Astrocyte (in vitro differentiated cells and primary cell): ENCODE measurements at regions not wholly inside any gene's neighbourhood (a gene's known extent, or its start where the extent isn't known, plus 50 kb on each side); places are given as distances from the start of the nearest gene placed in this dataset.

ENCODE experiments used
- DNase-seq: peaks from one replicate; pipeline ENCODE4 v3.0.0-alpha.2; 2010; ENCODE audit warnings: low read depth
- FAIRE-seq: peaks from 2 replicates; lab custom pipeline; 2011; peaks lifted over from hg19 to GRCh38; lab: Jason Lieb, UNC
- H2AFZ ChIP-seq: 2 replicates; pipeline ENCODE4 v1.6.0; 2012; ENCODE audit warnings: low read depth, low read length, inconsistent platforms
- H3K27ac ChIP-seq: 2 replicates; pipeline ENCODE4 v1.5.1; 2011; ENCODE audit warnings: low read depth, low read length, inconsistent platforms
- H3K27me3 ChIP-seq: 2 replicates; pipeline ENCODE4 v1.6.0; 2011; ENCODE audit warnings: low read length, inconsistent platforms; ENCODE audit not compliant: insufficient read depth
- H3K36me3 ChIP-seq: 2 replicates; pipeline ENCODE4 v1.5.1; 2011; ENCODE audit warnings: low read length, inconsistent platforms; ENCODE audit not compliant: insufficient read depth
- H3K4me1 ChIP-seq: 2 replicates; pipeline ENCODE4 v1.5.1; 2011; ENCODE audit warnings: low read length, inconsistent platforms; ENCODE audit not compliant: insufficient read depth
- H3K4me2 ChIP-seq: 2 replicates; pipeline ENCODE4 v1.6.0; 2012; ENCODE audit warnings: low read length, inconsistent platforms
- H3K4me3 ChIP-seq: 2 replicates; pipeline ENCODE4 v1.5.1; 2011; ENCODE audit warnings: low read depth, mild to moderate bottlenecking, low read length, inconsistent platforms; ENCODE audit not compliant: insufficient read depth
- H3K79me2 ChIP-seq: 2 replicates; pipeline ENCODE4 v1.6.0; 2012; ENCODE audit warnings: mild to moderate bottlenecking, low read length, inconsistent platforms; ENCODE audit not compliant: insufficient read depth
- H3K9ac ChIP-seq: 2 replicates; pipeline ENCODE4 v1.6.0; 2012; ENCODE audit warnings: mild to moderate bottlenecking, low read length, inconsistent platforms
- H3K9me3 ChIP-seq: 2 replicates; pipeline ENCODE4 v1.5.1; 2012; ENCODE audit warnings: low read depth, mild to moderate bottlenecking, low read length, inconsistent platforms; ENCODE audit not compliant: insufficient read depth
- H4K20me1 ChIP-seq: 2 replicates; pipeline ENCODE4 v1.6.0; 2012; ENCODE audit warnings: low read length, inconsistent platforms; ENCODE audit not compliant: insufficient read depth
- H3K27ac Mint-ChIP-seq: one replicate; pipeline ENCODE4 v1.8.0; 2021; ENCODE audit warnings: mild to moderate bottlenecking, mixed read lengths; ENCODE audit not compliant: unreplicated experiment
- H3K27me3 Mint-ChIP-seq: one replicate; pipeline ENCODE4 v1.8.0; 2021; ENCODE audit warnings: low read depth, mixed read lengths; ENCODE audit not compliant: unreplicated experiment
- H3K36me3 Mint-ChIP-seq: one replicate; pipeline ENCODE4 v1.8.0; 2021; ENCODE audit warnings: low read depth, mixed read lengths; ENCODE audit not compliant: unreplicated experiment
- H3K4me1 Mint-ChIP-seq: one replicate; pipeline ENCODE4 v1.8.0; 2021; ENCODE audit warnings: low read depth, mixed read lengths; ENCODE audit not compliant: unreplicated experiment
- H3K4me3 Mint-ChIP-seq: one replicate; pipeline ENCODE4 v1.8.0; 2021; ENCODE audit warnings: mild to moderate bottlenecking, moderate library complexity, mixed read lengths; ENCODE audit not compliant: unreplicated experiment
- H3K9me3 Mint-ChIP-seq: one replicate; pipeline ENCODE4 v1.8.0; 2021; ENCODE audit warnings: mild to moderate bottlenecking, mixed read lengths; ENCODE audit not compliant: unreplicated experiment
- EZH2 ChIP-seq: IDR thresholded peaks from 2 replicates; pipeline ENCODE4 v1.6.1; 2012; ENCODE audit warnings: mild to moderate bottlenecking, low read length, inconsistent platforms; ENCODE audit not compliant: insufficient read depth
- TF ChIP-seq, protein P1 (sequence below): IDR thresholded peaks from 2 replicates; pipeline ENCODE4 v1.5.1; 2011; ENCODE audit warnings: low read depth, mild to moderate bottlenecking, inconsistent platforms, low read length, moderate library complexity; ENCODE audit not compliant: insufficient read depth

DNA sequence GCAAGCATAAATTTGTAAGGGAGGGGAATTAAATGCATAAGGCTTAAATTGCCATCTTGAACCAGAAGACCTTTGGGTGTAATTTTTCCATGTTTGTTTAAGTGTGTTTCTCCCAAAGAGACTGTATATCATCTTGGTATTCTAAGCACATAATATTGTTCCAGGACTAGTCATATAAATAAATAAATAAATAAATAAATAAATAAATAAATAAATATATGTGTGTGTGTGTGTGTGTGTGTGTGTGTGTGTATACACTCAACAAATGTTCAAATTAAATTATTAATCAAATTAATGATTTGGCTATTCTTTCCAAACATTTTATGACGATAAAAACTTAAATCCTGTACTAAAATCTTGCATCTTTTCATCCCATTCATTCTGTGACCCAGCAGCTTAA is 867.8 kb upstream of the KLHL29 start:
- H3K36me3 Mint-ChIP-seq = no peaks in the 10 kb centered on the region
- Histone ChIP-seq H3K36me3 (no peaks in the 10 kb centered on the region), H3K27me3 (no peaks in the 10 kb centered on the region), H3K9ac (no peak overlapping the region), H2AFZ (no peak overlapping the region), H3K79me2 (no peaks in the 10 kb centered on the region), H3K4me2 (no peak overlapping the region), H3K9me3 (no peaks in the 10 kb centered on the region), H4K20me1 (no peaks in the 10 kb centered on the region), H3K4me1 (no peaks in the 10 kb centered on the region), H3K4me3 (no peak overlapping the region), H3K27ac (no peak overlapping the region)
- H3K27me3 Mint-ChIP-seq = no peaks in the 10 kb centered on the region
- no peak for TF ChIP-seq EZH2
- TF ChIP-seq, protein P1, sequence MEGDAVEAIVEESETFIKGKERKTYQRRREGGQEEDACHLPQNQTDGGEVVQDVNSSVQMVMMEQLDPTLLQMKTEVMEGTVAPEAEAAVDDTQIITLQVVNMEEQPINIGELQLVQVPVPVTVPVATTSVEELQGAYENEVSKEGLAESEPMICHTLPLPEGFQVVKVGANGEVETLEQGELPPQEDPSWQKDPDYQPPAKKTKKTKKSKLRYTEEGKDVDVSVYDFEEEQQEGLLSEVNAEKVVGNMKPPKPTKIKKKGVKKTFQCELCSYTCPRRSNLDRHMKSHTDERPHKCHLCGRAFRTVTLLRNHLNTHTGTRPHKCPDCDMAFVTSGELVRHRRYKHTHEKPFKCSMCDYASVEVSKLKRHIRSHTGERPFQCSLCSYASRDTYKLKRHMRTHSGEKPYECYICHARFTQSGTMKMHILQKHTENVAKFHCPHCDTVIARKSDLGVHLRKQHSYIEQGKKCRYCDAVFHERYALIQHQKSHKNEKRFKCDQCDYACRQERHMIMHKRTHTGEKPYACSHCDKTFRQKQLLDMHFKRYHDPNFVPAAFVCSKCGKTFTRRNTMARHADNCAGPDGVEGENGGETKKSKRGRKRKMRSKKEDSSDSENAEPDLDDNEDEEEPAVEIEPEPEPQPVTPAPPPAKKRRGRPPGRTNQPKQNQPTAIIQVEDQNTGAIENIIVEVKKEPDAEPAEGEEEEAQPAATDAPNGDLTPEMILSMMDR = no peak
- H3K4me1 Mint-ChIP-seq = peaks cover 9% of the 10 kb centered on the region
- no peak for FAIRE-seq
- no peak overlapping the region for H3K4me3 Mint-ChIP-seq
- no peaks in the 10 kb centered on the region for H3K9me3 Mint-ChIP-seq
- no peak for DNase-seq
- no peak overlapping the region for H3K27ac Mint-ChIP-seq

DNA sequence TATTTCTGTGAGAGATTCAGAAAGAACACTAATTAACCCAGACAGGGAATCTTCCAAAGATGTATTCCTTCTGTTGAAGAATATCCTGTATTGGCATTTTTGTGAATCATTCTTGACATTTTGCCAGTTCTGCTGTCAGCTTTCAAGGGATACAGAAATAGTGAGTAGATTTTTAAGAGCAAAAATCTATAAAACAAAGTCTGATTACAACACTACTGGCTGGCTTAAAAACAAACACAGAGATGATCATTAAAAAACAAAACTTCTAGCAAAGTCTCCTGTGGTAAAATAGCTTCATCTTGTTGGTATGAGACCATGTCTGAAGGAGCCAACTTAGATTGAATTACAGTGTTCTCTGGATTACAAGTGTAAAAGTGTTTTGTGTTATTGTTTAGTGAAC is 866.3 kb upstream of the KLHL29 start:
- H3K36me3 ChIP-seq = no peaks in the 10 kb centered on the region
- H3K4me1 ChIP-seq = no peaks in the 10 kb centered on the region
- H3K27ac ChIP-seq = no peak overlapping the region
- H3K36me3 Mint-ChIP-seq = no peaks in the 10 kb centered on the region
- H3K4me1 Mint-ChIP-seq = peaks cover 9% of the 10 kb centered on the region
- H3K27me3 ChIP-seq = no peaks in the 10 kb centered on the region
- no peaks in the 10 kb centered on the region for H3K9me3 ChIP-seq
- no peaks in the 10 kb centered on the region for H3K27me3 Mint-ChIP-seq
- no peak overlapping the region for H2AFZ ChIP-seq
- no peak overlapping the region for H3K4me3 Mint-ChIP-seq
- FAIRE-seq (no peak), DNase-seq (no peak)
- no peak for TF ChIP-seq EZH2
- TF ChIP-seq, protein P1 = no peak
- H3K4me3 ChIP-seq = no peak overlapping the region
- no peak overlapping the region for H3K9ac ChIP-seq
- H3K79me2 ChIP-seq = no peaks in the 10 kb centered on the region
- no peaks in the 10 kb centered on the region for H3K9me3 Mint-ChIP-seq
- H3K27ac Mint-ChIP-seq = no peak overlapping the region
- H4K20me1 ChIP-seq = no peaks in the 10 kb centered on the region
- no peak overlapping the region for H3K4me2 ChIP-seq

DNA sequence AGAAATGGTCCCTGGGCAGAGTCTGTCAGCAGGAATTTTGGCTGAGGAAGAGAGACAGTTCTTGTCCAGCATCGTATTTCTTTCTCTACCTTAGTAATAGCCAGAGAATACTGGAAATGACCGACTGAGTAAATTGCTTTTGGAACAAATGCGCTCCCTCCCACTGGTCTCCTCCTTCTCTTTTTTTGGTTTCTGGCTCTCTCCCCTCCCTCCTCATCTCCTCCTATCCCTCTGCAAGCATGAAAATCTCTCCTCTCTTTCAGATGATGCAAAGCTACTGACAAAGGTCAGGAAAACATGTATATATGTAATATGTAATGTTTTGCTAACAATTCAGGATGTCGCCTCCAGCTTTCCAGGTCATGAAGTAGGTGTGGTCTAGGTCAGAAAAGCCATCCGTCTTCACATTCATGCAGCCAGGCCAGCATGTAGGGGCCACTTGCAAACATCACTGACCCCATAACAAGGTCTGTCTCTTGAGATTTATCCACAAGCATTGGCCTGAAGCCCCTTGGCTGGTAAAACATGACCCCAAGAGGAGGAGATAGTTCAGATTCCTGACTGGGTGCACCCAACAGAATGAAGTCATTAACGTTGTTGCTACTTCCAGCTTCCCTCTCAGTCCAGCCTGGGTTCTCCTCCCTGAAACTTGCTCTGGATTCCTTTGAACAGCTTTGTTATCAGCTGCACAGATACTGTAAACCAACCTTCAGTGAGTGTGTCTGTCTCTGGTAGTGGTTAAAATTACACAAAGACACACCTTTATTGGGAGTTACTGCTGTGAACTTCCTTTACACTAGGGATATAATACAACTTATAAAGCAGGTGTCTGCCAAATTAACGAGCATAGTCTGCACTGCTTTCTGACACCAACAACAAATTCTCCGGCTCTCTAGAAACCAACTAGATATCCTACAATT is 864.4 kb upstream of the KLHL29 start:
- FAIRE-seq (no peak), DNase-seq (no peak)
- Histone ChIP-seq H3K27me3 (no peaks in the 10 kb centered on the region), H3K9ac (no peak overlapping the region), H3K79me2 (no peaks in the 10 kb centered on the region), H3K4me3 (no peak overlapping the region), H3K4me1 (no peaks in the 10 kb centered on the region), H2AFZ (no peak overlapping the region), H3K4me2 (no peak overlapping the region), H3K27ac (no peak overlapping the region), H4K20me1 (no peaks in the 10 kb centered on the region), H3K36me3 (no peaks in the 10 kb centered on the region), H3K9me3 (no peaks in the 10 kb centered on the region)
- H3K9me3 Mint-ChIP-seq = no peaks in the 10 kb centered on the region
- H3K36me3 Mint-ChIP-seq = no peaks in the 10 kb centered on the region
- TF ChIP-seq EZH2 = no peak
- TF ChIP-seq, protein P1 = no peak
- no peak overlapping the region for H3K4me3 Mint-ChIP-seq
- H3K27ac Mint-ChIP-seq = no peak overlapping the region
- peaks cover 9% of the 10 kb centered on the region for H3K4me1 Mint-ChIP-seq
- no peaks in the 10 kb centered on the region for H3K27me3 Mint-ChIP-seq
